ENCODE measurements at regions not wholly inside any gene's neighbourhood (a gene's known extent, or its start where the extent isn't known, plus 50 kb on each side); places are given as distances from the start of the nearest gene placed in this dataset.

DNA sequence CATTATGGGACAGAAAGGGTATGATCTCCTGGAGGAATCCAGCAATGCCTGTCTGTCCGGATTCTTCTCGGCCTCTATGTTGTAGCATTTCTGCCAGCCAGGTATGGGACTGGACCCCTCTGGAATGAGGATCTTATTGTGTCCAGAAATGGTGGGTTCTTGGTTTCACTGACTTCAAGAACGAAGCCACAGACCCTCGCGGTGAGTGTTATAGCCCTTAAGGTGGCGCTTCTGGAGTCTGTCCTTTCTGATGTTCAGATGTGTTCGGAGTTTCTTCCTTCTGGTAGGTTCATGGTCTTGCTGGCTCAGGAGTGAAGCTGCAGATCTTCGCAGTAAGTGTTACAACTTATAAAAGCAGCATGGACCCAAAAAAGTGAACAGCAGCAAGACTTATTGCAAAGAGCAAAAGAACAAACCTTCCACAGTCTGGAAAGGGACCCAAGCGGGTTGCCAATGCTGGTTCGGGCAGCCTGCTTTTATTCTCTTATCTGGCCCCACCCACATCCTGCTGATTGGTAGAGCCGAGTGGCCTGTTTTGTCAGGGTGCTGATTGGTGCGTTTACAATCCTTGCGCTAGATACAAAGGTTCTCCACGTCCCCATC lies 62.3 kb upstream of the IER3 start:
- DNase-seq: no peak

DNA sequence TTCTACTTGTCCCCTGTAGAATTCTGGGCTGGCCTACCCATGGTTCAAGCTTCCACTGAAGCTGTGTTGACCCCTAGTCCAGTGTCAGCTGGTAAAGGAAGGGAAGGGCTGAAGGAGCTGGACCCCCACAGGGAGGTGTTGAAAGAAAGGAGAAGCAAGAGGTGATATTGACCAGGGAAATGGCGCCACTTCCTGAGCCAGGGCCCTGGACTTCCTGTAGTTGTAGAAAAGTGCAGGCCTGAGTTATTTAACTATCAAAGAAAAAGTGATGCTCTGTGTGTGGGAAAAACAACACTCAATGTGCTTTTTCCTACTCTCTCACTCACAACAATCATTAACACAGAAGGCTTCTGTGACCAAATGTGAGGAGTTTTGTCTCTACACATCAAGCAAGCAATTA lies 60.0 kb upstream of the IER3 start:
- DNase-seq: no peak

DNA sequence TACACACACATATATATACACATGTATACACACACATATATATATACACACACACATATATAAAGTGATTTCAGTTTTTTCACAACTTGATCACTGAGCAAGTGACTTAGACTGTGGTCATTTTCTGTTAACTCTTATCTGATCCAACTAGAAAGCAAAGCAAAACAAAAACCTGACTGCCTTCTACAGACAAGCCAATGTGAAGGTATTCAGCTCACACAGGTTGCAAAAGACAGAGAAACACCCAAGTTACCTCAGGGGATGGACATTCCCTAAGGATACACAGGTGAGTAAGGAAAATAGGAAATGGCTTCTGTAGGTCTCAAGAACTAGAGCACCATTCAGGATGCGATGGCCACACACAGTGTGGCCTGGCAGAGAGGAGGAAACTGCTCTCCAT lies 58.4 kb upstream of the IER3 start:
- no peak for DNase-seq

DNA sequence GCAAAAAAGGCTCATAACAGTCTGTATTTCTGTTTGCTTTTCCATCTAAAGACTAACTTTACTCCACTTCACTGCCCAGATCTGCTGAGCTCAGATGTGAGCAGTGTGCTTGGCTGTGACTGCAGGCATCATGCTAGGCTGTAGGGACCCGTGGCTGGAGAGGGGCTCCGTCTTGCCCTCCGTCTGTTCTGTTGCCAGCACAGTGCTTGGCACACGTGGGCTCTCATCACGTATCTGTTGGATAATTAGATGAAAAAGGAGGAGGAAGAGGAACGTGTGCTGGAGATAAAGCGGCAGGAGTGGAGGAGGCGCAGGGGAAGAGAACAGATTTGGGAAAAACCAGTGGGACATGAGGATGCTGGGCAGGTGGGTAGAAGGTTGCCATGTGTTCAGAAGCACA lies 57.6 kb upstream of the IER3 start:
- DNase-seq: no peak

DNA sequence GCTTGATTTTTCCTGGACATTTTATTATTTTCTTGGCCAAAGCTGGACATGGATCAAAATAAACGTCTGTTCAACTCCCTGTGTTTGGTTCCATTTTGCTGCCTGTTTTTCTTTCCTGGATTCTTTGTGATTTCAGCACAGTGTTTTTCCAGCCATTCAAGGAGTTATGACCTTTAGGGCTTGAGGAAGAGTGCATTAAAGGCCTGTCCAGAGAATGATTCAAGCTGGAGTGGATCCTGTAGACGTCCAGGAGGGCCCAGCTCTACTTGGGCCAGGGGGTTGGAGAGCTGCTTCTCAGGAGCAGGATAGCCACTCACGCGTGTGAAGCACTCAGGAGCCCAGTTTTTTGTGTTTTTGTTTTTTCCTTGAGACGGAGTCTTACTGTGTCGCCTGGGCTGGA lies 56.5 kb upstream of the IER3 start:
- no peak for DNase-seq

- peak; percentile 49 for DNase-seq
These were observed 54.9 kb upstream of the IER3 start for GRCh38 chr6:30799210-30799609.

- DNase-seq: peak; percentile 55
These were observed 54.1 kb upstream of the IER3 start for GRCh38 chr6:30798494-30798893.

GRCh38 chr6:30795549-30796293 lies 51.4 kb upstream of the IER3 start:
- no peak for DNase-seq
